HG03097 (cell line): ENCODE measurements at regions not wholly inside any gene's neighbourhood (a gene's known extent, or its start where the extent isn't known, plus 50 kb on each side); places are given as distances from the start of the nearest gene placed in this dataset.

Experiments
- ATAC-seq: cut with Tn5 transposase; IDR thresholded peaks from one replicate; pipeline ENCODE4 v1.9.1; 2021; ENCODE audit not compliant: unreplicated experiment, low FRiP score

- ATAC-seq: no peak
Observed at GRCh38 chr13:50575138-50575537, 268.4 kb downstream of the DLEU7 start.

DNA sequence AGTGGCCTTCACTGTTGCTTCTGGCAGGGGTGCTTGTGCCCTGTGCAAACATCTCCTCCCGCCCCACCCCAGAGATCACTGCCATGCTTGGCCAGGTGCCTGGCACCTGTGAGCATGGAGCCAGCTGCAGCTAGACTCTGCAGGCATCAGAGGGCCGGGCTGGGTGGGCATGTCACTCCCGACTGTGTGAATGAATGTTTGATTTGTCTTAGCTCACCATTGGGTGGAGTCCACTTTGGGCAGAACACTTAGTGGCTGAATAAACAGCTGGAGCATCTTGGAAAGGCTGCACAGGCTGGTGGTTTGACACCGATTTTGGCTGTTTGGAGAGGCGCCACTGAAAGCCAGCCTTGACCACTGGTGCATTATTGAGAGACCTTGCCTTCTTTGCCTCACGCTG lies 267.3 kb downstream of the DLEU7 start:
- no peak for ATAC-seq

GRCh38 chr13:50577806-50578205 lies 265.7 kb downstream of the DLEU7 start:
- ATAC-seq: no peak

GRCh38 chr13:50580684-50581305 lies 262.7 kb downstream of the DLEU7 start:
- ATAC-seq: no peak

GRCh38 chr13:50581586-50582196 lies 261.8 kb downstream of the DLEU7 start:
- ATAC-seq: no peak

- no peak for ATAC-seq
Observed at GRCh38 chr13:50584856-50585580, 258.5 kb downstream of the DLEU7 start.

GRCh38 chr13:50585674-50586413 lies 257.6 kb downstream of the DLEU7 start:
- no peak for ATAC-seq

GRCh38 chr13:50586414-50587083 lies 256.9 kb downstream of the DLEU7 start:
- ATAC-seq: no peak

- ATAC-seq: no peak
Observed at GRCh38 chr13:50587115-50587514, 256.4 kb downstream of the DLEU7 start.

- no peak for ATAC-seq
Observed at GRCh38 chr13:50587645-50588373, 255.7 kb downstream of the DLEU7 start.

- ATAC-seq: no peak
Observed at GRCh38 chr13:50588491-50589130, 254.9 kb downstream of the DLEU7 start.

DNA sequence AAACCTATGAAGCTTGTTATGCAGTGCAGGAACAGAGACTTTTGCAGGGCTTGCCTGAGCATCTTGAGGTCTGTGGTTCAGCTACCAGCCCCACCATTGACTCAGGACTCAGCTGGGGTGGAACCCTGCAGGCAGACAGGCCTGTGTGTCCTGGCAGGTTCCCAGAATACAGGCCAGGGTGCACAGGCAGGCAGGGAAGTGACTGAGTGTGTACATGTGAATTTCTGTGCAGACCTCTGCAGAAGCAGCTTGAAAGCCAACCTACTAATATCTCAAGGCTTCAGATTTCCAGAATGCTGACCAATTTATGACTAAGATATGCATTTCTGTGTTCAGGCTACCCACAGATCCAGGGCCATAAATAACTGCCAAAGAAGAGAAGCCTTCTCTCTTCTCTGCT lies 254.4 kb downstream of the DLEU7 start:
- ATAC-seq: no peak

DNA sequence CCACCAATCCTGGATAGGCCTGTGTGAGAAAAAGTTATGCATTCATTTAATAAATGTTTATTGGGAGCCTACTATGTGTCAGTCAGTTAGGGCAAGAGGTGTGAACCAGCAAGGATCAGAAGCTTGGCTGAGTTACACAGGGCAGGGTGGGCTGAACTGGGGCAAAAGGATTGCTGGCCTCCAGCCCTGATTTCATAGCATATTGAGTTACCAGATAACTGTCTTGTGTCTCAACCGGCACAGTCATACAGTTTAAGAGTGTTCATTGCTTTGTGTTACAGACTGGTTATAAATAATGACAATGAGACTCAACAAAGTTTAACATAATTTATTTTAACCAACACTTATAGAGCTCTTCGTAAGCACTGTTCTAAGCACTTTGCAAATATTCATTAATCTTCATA lies 253.8 kb downstream of the DLEU7 start:
- ATAC-seq: no peak

DNA sequence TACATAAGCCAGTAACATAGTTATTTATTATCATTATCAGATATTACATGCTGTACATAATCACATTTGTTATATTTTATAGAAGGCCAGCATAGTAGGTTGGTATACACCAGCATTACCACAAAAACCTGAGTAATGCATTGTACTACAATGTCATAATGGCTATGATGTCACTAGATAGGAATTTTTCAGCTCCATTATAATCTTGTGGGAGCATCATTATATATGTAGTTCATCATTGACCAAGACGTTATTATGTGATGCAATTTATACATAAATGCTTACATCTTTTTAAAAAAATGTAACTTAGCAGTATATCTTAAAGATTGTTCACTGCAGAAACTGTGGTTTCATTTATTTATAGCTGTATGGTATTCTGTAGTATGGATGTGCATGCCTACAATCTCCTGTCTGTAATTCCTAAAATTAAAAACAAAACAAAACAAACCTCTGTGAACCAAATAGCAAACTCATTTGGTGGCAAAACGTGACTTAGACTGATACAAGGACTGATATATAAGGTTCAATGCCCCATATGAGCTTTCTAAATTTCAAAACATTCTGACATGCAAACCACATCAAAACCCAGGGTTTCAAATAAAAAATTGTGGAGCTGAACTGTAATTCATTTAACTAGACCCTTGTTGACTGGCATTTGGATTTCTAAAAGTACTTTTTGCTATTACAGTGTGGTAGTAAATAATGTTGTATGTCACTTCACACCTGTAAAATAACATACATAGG lies 250.9 kb downstream of the DLEU7 start:
- no peak for ATAC-seq

DNA sequence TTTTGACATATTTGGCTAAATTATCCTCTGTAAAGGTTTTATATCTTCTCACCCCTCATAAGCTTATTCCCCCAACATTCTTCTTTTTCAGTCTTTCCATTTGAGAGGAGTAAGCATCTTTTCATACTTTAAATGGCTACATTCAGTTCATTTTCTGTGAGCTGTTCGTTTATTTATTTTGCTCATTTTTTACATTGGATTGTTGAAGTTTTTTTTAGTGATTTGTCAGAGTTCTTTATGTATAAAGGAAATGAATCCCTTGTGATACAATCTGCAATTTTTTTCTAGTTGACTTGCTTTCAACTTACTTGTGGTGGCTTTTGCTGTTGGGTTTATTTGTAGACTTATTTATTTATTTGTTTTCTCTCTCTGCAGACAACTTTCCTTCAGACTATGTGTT lies 250.3 kb downstream of the DLEU7 start:
- ATAC-seq: no peak

- peak; percentile 72 for ATAC-seq
Observed at GRCh38 chr13:50594276-50595051, 249.0 kb downstream of the DLEU7 start.

DNA sequence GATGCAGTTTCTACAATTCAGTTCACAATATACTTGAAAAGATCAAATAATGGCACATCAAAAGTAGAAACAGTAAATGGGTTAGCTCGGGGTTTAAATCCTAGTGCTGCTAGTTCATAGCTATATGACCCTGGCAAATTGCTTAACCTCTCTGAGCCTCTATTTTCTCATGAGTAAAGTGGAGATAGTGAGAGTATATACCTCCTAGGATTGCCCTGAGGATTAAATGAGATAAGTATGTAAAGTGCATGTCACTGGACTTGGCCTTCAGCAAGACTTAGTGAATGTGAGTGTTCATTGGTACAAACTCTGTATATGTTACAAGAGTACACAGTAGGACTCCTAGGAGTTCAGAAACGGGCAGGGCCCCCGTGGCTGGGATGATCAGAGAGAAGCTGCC lies 248.3 kb downstream of the DLEU7 start:
- ATAC-seq: no peak

DNA sequence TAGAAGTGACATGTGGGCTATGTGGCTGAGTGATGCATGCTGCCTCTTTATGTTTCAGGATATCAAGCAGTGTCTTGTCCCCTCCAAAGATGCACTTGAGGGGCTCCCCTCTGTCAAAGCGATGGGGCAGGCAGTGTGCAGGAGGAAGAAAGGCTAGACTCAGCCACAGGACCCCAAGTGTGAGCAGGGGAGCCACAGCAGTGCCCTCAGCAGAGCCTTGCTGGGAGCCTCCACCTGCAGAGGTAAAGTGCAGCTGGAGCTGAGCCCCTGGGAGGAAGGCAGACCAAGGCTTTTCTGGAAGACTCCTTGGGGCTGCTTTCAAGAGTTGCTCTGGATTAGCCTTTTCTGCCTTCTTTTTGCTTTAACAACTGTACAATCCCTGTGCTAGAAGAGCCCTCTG lies 247.3 kb downstream of the DLEU7 start:
- ATAC-seq: no peak
